DMS153 (cell line): ENCODE measurements at regions not wholly inside any gene's neighbourhood (a gene's known extent, or its start where the extent isn't known, plus 50 kb on each side); places are given as distances from the start of the nearest gene placed in this dataset.
"Not testable (repeated sequence)": the region's sequence is repeated elsewhere in the genome, so short reads cannot be mapped to it uniquely, and the experiment has no call there.

Experiments
- DNase-seq: peaks from one replicate; lab custom pipeline; 2025; lab: John Stamatoyannopoulos, UW

- DNase-seq, result no peak
Measured at GRCh38 chr3:27661797-27662196, 60.3 kb downstream of the EOMES start.

DNA sequence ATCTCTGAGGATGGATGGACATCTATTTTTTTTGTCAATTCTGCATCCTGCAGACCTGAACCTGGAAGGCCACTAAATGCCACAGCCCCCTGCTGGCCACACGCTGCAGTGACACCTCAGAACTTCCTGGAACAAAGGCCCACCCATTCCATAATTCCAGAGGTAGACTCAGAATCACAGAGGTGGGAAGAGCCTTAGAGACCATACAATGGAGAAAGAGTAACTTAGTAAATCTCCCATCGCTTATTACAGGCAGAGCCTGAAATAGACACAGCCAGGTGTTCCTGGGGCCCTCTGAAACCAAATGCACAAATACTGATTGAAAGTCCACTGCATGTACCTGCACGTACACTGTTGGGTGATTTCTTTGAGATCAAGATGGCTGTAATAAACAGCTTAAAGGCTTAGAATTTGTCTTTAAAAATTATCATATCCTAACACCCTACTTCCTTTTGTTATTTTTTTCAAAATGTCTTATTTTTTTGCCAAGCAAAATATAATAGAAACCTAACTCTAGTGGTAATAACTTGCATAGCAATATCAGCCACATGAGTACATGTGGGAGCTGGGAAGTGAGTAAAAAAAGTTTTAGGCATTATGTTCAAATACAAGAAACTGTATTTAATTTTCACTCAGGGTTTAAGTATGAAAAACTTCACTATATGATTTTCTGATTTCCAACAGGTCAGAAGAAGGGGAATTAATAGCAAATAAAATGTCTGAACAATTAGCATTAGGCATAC lies 62.7 kb downstream of the EOMES start:
- DNase-seq, result peak; percentile 1

DNA sequence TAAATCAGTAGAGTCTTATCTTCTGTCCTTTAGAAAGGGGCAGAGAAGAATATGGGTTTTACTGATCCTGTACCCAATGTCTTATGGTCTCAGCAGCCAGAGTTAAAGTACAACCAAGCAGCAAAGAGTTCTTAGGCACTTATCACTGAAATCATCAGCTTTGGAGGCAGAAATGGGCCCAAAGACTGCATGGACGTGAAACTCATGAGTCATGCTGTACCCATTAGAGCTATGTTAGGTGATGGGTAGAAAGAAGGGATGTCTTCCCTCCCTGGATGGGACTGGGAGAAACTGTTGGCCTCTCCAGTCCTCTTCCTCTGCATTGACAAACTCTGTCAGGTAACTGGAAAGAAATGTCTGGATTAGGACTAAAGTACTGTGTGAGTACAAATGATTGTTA lies 63.4 kb downstream of the EOMES start:
- DNase-seq, result no peak

DNA sequence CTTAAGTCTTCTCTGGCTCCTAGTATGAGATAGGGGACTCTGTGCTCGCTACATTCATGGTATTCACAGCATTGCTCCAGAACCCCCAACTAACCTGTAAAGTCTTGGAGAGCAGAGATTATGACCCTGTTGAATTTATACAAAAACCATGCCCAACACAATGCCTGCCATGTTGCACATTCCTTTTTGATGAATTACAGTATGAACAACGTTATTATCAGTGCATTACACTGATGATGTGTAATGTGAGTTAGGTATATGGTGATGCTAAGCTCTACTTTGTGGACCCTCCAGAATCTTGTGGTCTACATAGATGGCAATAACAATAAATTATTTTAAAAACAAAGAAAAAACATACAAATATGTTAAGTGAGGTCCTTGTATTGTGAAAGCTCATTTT lies 64.3 kb downstream of the EOMES start:
- DNase-seq, result no peak

DNA sequence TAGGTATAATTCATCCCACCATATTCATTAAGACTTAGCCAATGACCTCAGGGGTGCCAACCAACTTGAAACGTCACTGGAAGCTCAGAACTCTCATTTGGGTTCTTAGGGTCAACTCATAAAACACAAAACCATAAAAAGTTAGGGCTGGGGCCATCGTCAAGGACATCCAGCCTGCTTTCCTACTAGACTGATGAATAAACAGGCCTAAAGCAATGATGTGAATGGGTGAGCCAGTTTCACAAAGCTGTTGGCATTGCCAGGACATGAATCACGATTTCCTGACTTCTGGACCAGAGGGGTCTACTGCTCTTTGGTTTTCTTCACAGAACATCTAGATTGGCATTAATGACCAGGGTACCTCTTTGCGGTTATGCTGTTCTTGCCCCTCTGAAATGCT lies 64.7 kb downstream of the EOMES start:
- DNase-seq, result no peak

GRCh38 chr3:27656790-27657189 lies 65.3 kb downstream of the EOMES start:
- no peak for DNase-seq

- no peak for DNase-seq
Measured at GRCh38 chr3:27655547-27655946, 66.6 kb downstream of the EOMES start.

DNA sequence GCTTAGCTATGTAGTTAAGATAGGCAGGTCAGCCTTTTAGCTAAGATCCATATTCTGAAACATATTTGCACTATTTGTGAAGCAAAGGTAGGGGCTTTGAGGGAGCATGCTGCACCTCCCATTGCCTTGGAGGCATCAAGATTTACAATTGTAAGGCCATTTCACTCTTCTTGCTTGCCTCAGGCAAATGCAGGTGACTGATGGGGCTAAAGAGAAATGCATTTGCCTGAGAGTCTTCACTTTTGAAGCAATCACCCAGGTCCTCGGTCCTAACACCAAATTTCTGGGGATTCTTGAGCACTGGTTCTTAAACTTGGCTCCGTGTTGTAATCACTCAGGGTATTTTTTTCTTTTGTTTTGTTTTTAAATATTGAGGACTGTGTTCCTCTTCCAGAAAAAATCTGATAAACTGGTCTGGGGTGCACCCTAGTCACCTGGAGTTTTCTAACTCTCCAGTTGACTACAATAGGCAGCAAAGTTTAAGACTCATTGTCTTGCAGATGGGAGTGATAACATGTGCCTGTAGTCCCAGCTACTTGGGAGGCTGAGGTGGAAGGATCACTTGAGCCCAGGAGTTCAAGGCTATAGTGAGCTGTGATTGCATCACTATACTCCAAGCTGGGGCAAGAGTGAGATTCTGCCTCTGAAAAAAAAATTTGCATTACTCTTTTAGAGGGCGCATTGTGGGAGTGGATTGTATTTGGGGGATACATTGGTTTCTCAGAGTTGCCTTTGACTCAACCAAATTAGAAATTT lies 68.1 kb downstream of the EOMES start:
- no peak for DNase-seq

- no peak for DNase-seq
Measured at GRCh38 chr3:27649277-27649676, 72.8 kb downstream of the EOMES start.

GRCh38 chr3:27646896-27647295 lies 75.2 kb downstream of the EOMES start:
- no peak for DNase-seq

DNA sequence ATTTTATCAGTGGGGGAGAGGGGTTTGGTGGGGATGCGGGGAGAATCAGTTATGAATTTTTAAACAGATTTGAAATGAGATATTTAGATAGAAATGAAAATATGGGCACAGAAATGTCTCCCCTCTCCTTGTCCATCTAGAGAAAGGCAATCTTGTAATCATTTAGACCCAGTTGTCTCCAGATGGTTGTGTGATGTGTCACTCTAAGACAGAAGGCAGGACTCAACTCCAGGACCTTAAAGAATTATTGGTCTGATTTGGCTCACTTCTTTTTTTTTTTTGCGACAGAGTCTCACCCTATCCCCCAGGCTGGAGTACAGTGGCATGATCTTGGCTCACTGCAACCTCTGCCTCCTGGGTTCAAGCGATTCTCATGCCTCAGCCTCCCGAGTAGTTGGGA lies 77.2 kb downstream of the EOMES start:
- DNase-seq, result no peak

DNA sequence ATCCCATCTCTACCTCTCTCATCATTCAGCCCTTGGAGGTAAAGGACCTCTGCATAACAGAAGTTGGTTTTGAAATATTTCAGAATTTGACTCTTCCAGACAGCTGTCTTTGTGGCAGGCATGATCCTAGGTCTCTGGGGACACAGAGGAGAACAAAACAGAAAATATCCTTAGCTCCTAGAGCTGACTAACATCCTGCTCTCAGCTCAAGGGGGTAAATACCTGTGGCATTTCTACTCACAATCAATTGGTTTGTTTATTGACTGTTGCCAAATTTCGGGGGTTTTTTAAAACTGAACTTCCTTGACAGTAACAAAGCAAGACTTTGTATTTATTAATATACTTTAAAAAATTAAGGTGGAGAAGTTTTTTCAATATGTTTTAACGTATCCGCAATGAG lies 78.8 kb downstream of the EOMES start:
- no peak for DNase-seq

- no peak for DNase-seq
Measured at GRCh38 chr3:27642796-27643195, 79.3 kb downstream of the EOMES start.

GRCh38 chr3:27641888-27642601 lies 80.1 kb downstream of the EOMES start:
- DNase-seq, result no peak

DNA sequence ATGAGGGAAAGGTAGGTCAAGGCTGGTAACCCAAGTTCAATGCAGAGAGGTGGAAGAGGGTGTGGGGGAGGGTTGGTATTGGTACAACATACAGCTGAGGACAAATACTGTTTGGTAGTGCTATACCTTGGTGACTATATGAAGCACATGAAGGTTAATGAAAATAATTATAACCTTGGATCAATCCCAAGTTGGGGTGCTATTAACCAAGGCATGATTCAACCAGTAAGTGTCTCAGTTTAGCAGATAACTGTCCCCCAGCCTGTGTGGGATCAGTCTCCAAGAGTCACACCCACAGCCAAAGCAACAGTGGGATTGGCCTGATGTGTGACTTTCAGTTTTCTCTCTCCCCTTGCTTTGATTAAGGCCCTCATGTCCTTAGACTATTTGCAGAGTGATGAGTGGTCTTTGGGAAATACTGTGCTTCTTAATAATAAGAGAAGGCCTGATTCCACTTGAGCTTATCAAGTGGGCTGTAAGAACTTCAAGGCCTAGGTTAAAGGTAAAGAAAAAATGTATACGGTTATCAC lies 80.8 kb downstream of the EOMES start:
- no peak for DNase-seq

- DNase-seq, result no peak
Measured at GRCh38 chr3:27639271-27639670, 82.9 kb downstream of the EOMES start.

- DNase-seq, result no peak
Measured at GRCh38 chr3:27638594-27638993, 83.5 kb downstream of the EOMES start.

- no peak for DNase-seq
Measured at GRCh38 chr3:27637346-27637995, 84.7 kb downstream of the EOMES start.

DNA sequence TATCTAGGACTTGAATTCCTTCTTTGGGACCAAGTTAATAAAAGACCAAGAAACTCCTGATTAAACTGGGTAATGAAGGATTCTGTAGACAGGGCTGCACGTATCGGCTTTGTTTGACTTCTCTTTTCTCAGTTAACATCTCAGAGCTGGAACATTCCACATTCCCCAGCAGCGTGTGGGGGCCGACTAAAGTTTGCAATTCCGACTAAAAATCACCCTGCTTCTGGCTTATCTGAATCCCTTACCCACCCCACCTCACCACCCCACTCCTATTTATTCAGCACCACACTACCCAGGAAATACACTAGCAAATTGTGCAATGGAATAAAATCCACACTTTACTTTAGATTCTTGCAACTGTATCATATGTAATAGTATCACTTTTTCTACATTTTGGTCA lies 87.1 kb downstream of the EOMES start:
- DNase-seq, result not testable (repeated sequence)

DNA sequence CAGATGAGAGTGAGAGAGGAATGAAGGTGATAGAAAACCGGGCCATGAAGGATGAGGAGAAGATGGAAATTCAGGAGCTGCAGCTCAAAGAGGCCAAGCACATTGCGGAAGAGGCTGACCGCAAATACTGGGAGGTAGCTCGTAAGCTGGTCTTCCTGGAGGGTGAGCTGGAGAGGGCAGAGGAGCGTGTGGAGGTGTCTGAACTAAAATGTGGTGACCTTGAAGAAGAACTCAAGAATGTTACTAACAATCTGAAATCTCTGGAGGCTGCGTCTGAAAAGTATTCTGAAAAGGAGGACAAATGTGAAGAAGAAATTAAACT lies 88.9 kb downstream of the EOMES start:
- DNase-seq, result no peak

DNA sequence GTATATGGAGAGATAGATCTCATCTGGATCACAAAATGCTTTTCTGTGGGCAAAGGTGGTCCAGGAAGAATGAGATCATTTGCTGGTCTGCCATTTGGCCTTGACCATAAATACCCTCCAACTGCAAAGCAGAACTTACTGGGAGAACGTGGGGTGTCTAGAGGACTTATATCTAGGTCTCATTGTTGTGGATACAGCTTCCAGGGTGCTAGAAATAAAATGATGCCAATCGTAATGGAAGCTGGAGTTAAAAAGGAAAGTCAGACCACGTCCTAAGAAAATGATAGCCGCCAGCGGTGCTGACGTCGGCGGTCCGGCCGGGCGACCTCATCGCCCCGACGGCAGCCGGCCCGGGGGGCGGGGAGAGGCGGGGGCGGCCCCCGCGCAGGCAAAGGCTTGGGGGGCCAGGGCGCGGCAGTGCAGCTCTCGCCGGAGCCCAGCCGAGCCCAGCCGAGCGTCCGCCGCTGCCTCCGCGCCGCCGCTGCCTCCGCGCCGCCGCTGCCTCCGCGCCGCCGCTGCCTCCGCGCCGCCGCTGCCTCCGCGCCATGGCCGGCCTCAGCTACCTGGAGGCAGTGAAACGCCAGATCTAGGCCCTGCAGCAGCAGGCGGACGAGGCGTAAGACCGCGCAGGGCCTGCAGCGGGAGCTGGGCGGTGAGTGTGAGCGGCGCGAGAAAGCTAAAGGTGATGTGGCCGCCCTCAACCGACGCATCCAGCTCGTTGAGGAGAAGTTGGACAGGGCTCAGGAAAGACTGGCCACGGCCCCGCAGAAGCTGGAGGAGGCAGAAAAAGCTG lies 89.5 kb downstream of the EOMES start:
- DNase-seq, result peak; percentile 41

- no peak for DNase-seq
Measured at GRCh38 chr3:27630885-27631284, 91.2 kb downstream of the EOMES start.
